ENCODE measurements at regions not wholly inside any gene's neighbourhood (a gene's known extent, or its start where the extent isn't known, plus 50 kb on each side); places are given as distances from the start of the nearest gene placed in this dataset.

- TF ChIP-seq, protein P1, sequence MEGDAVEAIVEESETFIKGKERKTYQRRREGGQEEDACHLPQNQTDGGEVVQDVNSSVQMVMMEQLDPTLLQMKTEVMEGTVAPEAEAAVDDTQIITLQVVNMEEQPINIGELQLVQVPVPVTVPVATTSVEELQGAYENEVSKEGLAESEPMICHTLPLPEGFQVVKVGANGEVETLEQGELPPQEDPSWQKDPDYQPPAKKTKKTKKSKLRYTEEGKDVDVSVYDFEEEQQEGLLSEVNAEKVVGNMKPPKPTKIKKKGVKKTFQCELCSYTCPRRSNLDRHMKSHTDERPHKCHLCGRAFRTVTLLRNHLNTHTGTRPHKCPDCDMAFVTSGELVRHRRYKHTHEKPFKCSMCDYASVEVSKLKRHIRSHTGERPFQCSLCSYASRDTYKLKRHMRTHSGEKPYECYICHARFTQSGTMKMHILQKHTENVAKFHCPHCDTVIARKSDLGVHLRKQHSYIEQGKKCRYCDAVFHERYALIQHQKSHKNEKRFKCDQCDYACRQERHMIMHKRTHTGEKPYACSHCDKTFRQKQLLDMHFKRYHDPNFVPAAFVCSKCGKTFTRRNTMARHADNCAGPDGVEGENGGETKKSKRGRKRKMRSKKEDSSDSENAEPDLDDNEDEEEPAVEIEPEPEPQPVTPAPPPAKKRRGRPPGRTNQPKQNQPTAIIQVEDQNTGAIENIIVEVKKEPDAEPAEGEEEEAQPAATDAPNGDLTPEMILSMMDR (IDR thresholded peaks at IDR 0.05; ENCODE audit: poor library complexity): no peak
- no peak for TF ChIP-seq EZH2 (IDR thresholded peaks at IDR 0.05; ENCODE audit: borderline replicate concordance)
- no peak for TF ChIP-seq EZH2phosphoT487 (IDR thresholded peaks at IDR 0.05; ENCODE audit: low read depth, severe bottlenecking, unreplicated experiment)
These were observed 128.5 kb upstream of the TMTC4 start for GRCh38 chr13:100803091-100803490.

All from hepatocyte (in vitro differentiated cells).